Mesendoderm (in vitro differentiated cells): ENCODE measurements at regions not wholly inside any gene's neighbourhood (a gene's known extent, or its start where the extent isn't known, plus 50 kb on each side); places are given as distances from the start of the nearest gene placed in this dataset.
A peak's percentile ranks its signal among the peaks of the same experiment; 100 is the strongest.

Source experiments
- DNase-seq: peaks from one replicate; pipeline ENCODE4 v3.0.0; 2013
- H2AK5ac ChIP-seq: 2 replicates; pipeline ENCODE4 v1.6.1; 2013; ENCODE audit warnings: low read length, inconsistent platforms
- H2BK120ac ChIP-seq: 2 replicates; pipeline ENCODE4 v1.6.1; 2013; ENCODE audit warnings: low read depth, mild to moderate bottlenecking, low read length, moderate library complexity, mixed read lengths
- H2BK15ac ChIP-seq: replicated peaks from 2 replicates; pipeline ENCODE4 v1.6.1; 2013; ENCODE audit warnings: low read depth, mild to moderate bottlenecking, moderate library complexity
- H2BK5ac ChIP-seq: 2 replicates; pipeline ENCODE4 v1.6.1; 2013; ENCODE audit warnings: low read length, inconsistent platforms
- H3K18ac ChIP-seq: 2 replicates; pipeline ENCODE4 v1.6.1; 2013; ENCODE audit warnings: mild to moderate bottlenecking, low read length, mixed read lengths
- H3K23ac ChIP-seq: one replicate; pipeline ENCODE4 v1.6.1; 2013; ENCODE audit warnings: low read length
- H3K27ac ChIP-seq: 2 replicates; pipeline ENCODE4 v1.5.1; 2013; ENCODE audit warnings: low read depth, mild to moderate bottlenecking, inconsistent platforms, low read length, moderate library complexity
- H3K27me3 ChIP-seq: 2 replicates; pipeline ENCODE4 v1.6.1; 2013; ENCODE audit warnings: low read length, control low read depth, mild to moderate bottlenecking, inconsistent platforms; ENCODE audit not compliant: insufficient read depth, poor library complexity
- H3K36me3 ChIP-seq: 2 replicates; pipeline ENCODE4 v1.6.1; 2013; ENCODE audit warnings: low read length, inconsistent platforms; ENCODE audit not compliant: control insufficient read depth, insufficient read depth
- H3K4ac ChIP-seq: one replicate; pipeline ENCODE4 v1.6.1; 2013; ENCODE audit warnings: low read depth, mild to moderate bottlenecking, low read length, moderate library complexity
- H3K4me1 ChIP-seq: 2 replicates; pipeline ENCODE4 v1.6.1; 2013; ENCODE audit warnings: low read depth, low read length, inconsistent platforms; ENCODE audit not compliant: control insufficient read depth
- H3K4me2 ChIP-seq: 2 replicates; pipeline ENCODE4 v1.6.1; 2013; ENCODE audit warnings: low read length
- H3K4me3 ChIP-seq: 2 replicates; pipeline ENCODE4 v1.5.1; 2013; ENCODE audit warnings: mild to moderate bottlenecking, low read length
- H3K56ac ChIP-seq: one replicate; pipeline ENCODE4 v1.6.1; 2013; ENCODE audit warnings: low read length
- H3K79me1 ChIP-seq: 2 replicates; pipeline ENCODE4 v1.6.1; 2013; ENCODE audit warnings: low read length, inconsistent platforms
- H3K79me2 ChIP-seq: 2 replicates; pipeline ENCODE4 v1.6.1; 2013; ENCODE audit warnings: mild to moderate bottlenecking, low read length; ENCODE audit not compliant: control insufficient read depth, insufficient read depth
- H3K9ac ChIP-seq: 2 replicates; pipeline ENCODE4 v1.6.1; 2013; ENCODE audit warnings: low read length, inconsistent platforms
- H4K5ac ChIP-seq: one replicate; pipeline ENCODE4 v1.6.1; 2013; ENCODE audit warnings: low read length
- H4K8ac ChIP-seq: one replicate; pipeline ENCODE4 v1.6.1; 2013; ENCODE audit warnings: low read depth, mild to moderate bottlenecking, control low read depth, low read length, moderate library complexity
- WGBS: extraction: QIAGEN DNeasy Blood & Tissue Kit; methylation state at CpG from one replicate; pipeline ENCODE4 v1.1.7; 2013; ENCODE audit warnings: low lambda C conversion rate, missing lambda C conversion rate; ENCODE audit not compliant: insufficient coverage; ENCODE audit errors: extremely low coverage; 5-methylcytosine and 5-hydroxymethylcytosine counted together

DNA sequence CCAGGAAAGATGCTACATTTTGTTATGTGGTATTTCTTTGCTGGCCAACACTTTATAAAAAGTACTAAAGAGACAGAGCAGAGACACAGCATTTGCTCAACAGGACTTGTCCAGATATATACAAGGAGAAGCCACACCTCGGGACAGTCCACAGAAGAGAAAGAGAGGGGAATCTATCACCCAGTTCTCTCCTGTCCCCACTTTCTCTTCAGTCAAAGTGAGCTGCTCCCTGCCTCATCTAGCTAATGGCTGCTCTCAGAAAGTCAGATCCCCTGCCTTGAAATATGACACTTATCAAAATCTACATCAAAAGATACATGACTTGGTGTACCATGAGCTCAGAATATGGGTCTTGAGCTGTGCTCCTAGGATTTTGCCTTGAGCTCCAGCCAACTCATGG lies 86.7 kb upstream of the SPDL1 start:
- H3K79me1 ChIP-seq: no peaks in the 10 kb centered on the region
- H2BK15ac ChIP-seq: no peak overlapping the region
- H4K5ac ChIP-seq: no peak overlapping the region
- no peak overlapping the region for H3K4me2 ChIP-seq
- H3K23ac ChIP-seq: no peak overlapping the region
- no peak overlapping the region for H3K4ac ChIP-seq
- no peaks in the 10 kb centered on the region for H3K36me3 ChIP-seq
- no peak overlapping the region for H4K8ac ChIP-seq
- H3K27me3 ChIP-seq: no peaks in the 10 kb centered on the region
- H2AK5ac ChIP-seq: no peak overlapping the region
- DNase-seq: no peak
- H2BK120ac ChIP-seq: no peak overlapping the region
- H3K18ac ChIP-seq: no peak overlapping the region
- no peak overlapping the region for H2BK5ac ChIP-seq
- no peak overlapping the region for H3K56ac ChIP-seq
- H3K4me3 ChIP-seq: no peak overlapping the region
- H3K27ac ChIP-seq: no peak overlapping the region
- no peaks in the 10 kb centered on the region for H3K79me2 ChIP-seq
- H3K4me1 ChIP-seq: no peaks in the 10 kb centered on the region
- WGBS: no CpG with 5 or more reads among the region's 1 CpG
- no peak overlapping the region for H3K9ac ChIP-seq

- no peak overlapping the region for H4K5ac ChIP-seq
- DNase-seq: no peak
- H3K18ac ChIP-seq: no peak overlapping the region
- no peak overlapping the region for H3K4me3 ChIP-seq
- H3K23ac ChIP-seq: no peak overlapping the region
- no peaks in the 10 kb centered on the region for H3K79me2 ChIP-seq
- no peak overlapping the region for H2BK120ac ChIP-seq
- H3K27me3 ChIP-seq: no peaks in the 10 kb centered on the region
- no peak overlapping the region for H4K8ac ChIP-seq
- H3K4ac ChIP-seq: no peak overlapping the region
- no peak overlapping the region for H3K9ac ChIP-seq
- H3K4me2 ChIP-seq: no peak overlapping the region
- no peaks in the 10 kb centered on the region for H3K79me1 ChIP-seq
- H2AK5ac ChIP-seq: no peak overlapping the region
- no peak overlapping the region for H2BK15ac ChIP-seq
- H3K56ac ChIP-seq: no peak overlapping the region
- H3K4me1 ChIP-seq: no peaks in the 10 kb centered on the region
- H3K27ac ChIP-seq: no peak overlapping the region
- H2BK5ac ChIP-seq: no peak overlapping the region
- no CpG with 5 or more reads among the region's 4 CpGs for WGBS
- H3K36me3 ChIP-seq: no peaks in the 10 kb centered on the region
Observed at GRCh38 chr5:169494941-169495548, 88.5 kb upstream of the SPDL1 start.

DNA sequence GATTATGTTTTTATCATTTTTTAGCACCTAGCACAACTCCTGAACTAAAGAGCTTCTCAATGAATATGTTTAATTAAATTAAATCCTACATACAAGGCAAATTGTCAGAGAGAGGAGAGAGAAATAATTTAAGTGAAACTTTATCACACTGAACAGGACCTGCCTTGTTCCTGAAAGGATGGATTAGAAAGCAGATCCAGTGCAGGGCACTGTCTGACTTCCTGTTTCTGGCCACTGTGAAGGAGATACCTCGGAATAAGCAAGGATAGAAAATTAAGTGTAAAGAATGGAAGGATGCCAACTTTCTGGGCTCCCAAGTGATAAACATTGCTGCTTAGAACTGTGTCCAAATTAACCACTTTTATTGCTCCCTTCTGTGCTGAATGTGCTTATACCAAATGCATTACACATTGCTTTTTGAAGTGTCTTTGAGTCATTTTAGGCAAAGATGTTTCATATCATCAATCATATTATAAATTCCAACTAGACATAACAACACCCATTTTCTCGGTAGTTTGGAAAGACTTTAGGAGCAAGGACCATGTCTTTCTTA lies 89.1 kb upstream of the SPDL1 start:
- WGBS: no CpG with 5 or more reads among the region's 2 CpGs
- Histone ChIP-seq H2BK5ac (no peak overlapping the region), H3K36me3 (no peaks in the 10 kb centered on the region), H3K79me2 (no peaks in the 10 kb centered on the region), H3K9ac (no peak overlapping the region), H3K4me2 (no peak overlapping the region), H3K27me3 (no peaks in the 10 kb centered on the region), H3K56ac (no peak overlapping the region), H3K4me3 (no peak overlapping the region), H3K27ac (no peak overlapping the region), H3K4me1 (no peaks in the 10 kb centered on the region), H3K18ac (no peak overlapping the region), H4K8ac (no peak overlapping the region), H2AK5ac (no peak overlapping the region), H2BK120ac (no peak overlapping the region), H2BK15ac (no peak overlapping the region), H4K5ac (no peak overlapping the region), H3K23ac (no peak overlapping the region), H3K79me1 (no peaks in the 10 kb centered on the region), H3K4ac (no peak overlapping the region)
- no peak for DNase-seq

GRCh38 chr5:169474226-169474625 lies 109.3 kb upstream of the SPDL1 start:
- no peak overlapping the region for H3K4ac ChIP-seq
- peak; percentile 3 for DNase-seq
- no peak overlapping the region for H3K9ac ChIP-seq
- no CpG with 5 or more reads among the region's 3 CpGs for WGBS
- no peak overlapping the region for H2BK5ac ChIP-seq
- H4K8ac ChIP-seq: no peak overlapping the region
- H3K56ac ChIP-seq: no peak overlapping the region
- no peak overlapping the region for H3K4me2 ChIP-seq
- H2BK15ac ChIP-seq: no peak overlapping the region
- no peak overlapping the region for H2BK120ac ChIP-seq
- no peak overlapping the region for H3K18ac ChIP-seq
- no peak overlapping the region for H3K23ac ChIP-seq
- no peaks in the 10 kb centered on the region for H3K36me3 ChIP-seq
- no peak overlapping the region for H3K4me3 ChIP-seq
- H2AK5ac ChIP-seq: no peak overlapping the region
- no peak overlapping the region for H3K27ac ChIP-seq
- H3K27me3 ChIP-seq: no peaks in the 10 kb centered on the region
- no peaks in the 10 kb centered on the region for H3K79me2 ChIP-seq
- no peaks in the 10 kb centered on the region for H3K4me1 ChIP-seq
- H3K79me1 ChIP-seq: no peaks in the 10 kb centered on the region
- H4K5ac ChIP-seq: no peak overlapping the region

DNA sequence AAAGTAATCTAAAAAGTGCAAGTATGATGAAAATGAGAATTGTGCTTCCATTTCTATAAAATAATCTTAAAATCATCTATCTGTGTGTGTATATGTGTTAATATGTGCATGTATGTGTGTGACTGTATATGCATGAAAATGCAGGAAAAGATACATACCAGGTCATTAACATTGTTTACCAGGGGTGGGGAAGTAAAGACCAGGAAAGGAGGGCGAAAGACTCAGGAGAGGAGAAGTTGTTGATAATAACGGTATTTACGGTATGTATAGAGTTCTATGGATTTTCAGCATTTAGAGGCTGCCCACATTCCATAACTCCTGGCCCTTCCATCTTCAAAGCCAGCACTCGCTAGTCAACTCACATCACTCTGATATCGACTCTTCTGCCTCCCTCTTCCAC lies 111.0 kb upstream of the SPDL1 start:
- Histone ChIP-seq H2BK15ac (no peak overlapping the region), H3K4me3 (no peak overlapping the region), H3K79me1 (no peaks in the 10 kb centered on the region), H4K5ac (no peak overlapping the region), H2AK5ac (no peak overlapping the region), H3K18ac (no peak overlapping the region), H3K9ac (no peak overlapping the region), H3K56ac (no peak overlapping the region), H3K27ac (no peak overlapping the region), H2BK120ac (no peak overlapping the region), H2BK5ac (no peak overlapping the region), H3K79me2 (no peaks in the 10 kb centered on the region), H3K4ac (no peak overlapping the region), H3K27me3 (no peaks in the 10 kb centered on the region), H3K4me2 (no peak overlapping the region), H3K36me3 (no peaks in the 10 kb centered on the region), H3K23ac (no peak overlapping the region), H4K8ac (no peak overlapping the region), H3K4me1 (no peaks in the 10 kb centered on the region)
- WGBS: no CpG with 5 or more reads among the region's 5 CpGs
- no peak for DNase-seq

GRCh38 chr5:169471021-169471420 lies 112.6 kb upstream of the SPDL1 start:
- Histone ChIP-seq H3K56ac (no peak overlapping the region), H4K8ac (no peak overlapping the region), H3K4me3 (no peak overlapping the region), H4K5ac (no peak overlapping the region), H2BK15ac (no peak overlapping the region), H3K4me1 (no peaks in the 10 kb centered on the region), H2BK5ac (no peak overlapping the region), H3K79me1 (no peaks in the 10 kb centered on the region), H3K23ac (no peak overlapping the region), H3K9ac (no peak overlapping the region), H3K27me3 (no peaks in the 10 kb centered on the region), H2AK5ac (no peak overlapping the region), H3K36me3 (no peaks in the 10 kb centered on the region), H3K4ac (no peak overlapping the region), H3K4me2 (no peak overlapping the region), H3K27ac (no peak overlapping the region), H3K18ac (no peak overlapping the region), H2BK120ac (no peak overlapping the region), H3K79me2 (no peaks in the 10 kb centered on the region)
- DNase-seq: no peak
- WGBS: no CpG with 5 or more reads among the region's 4 CpGs
